Effector memory CD4-positive, alpha-beta T cell (primary cell): ENCODE measurements at regions not wholly inside any gene's neighbourhood (a gene's known extent, or its start where the extent isn't known, plus 50 kb on each side); places are given as distances from the start of the nearest gene placed in this dataset.

ENCODE experiments used
- DNase-seq, 3 donors: peaks; one replicate each; pipeline ENCODE4 v3.0.0-alpha.2; 2020
- H3K27ac ChIP-seq: 2 replicates; pipeline ENCODE4 v1.7.0; 2013; ENCODE audit warnings: mild to moderate bottlenecking, low read length, moderate library complexity; ENCODE audit not compliant: insufficient read depth, poor library complexity, severe bottlenecking
- H3K27me3 ChIP-seq: replicated peaks from 2 replicates; pipeline ENCODE4 v1.7.0; 2013; ENCODE audit warnings: mild to moderate bottlenecking, low read length; ENCODE audit not compliant: insufficient read depth, control insufficient read depth, poor library complexity, severe bottlenecking
- H3K36me3 ChIP-seq: 2 replicates; pipeline ENCODE4 v1.7.0; 2013; ENCODE audit warnings: mild to moderate bottlenecking, low read length, moderate library complexity; ENCODE audit not compliant: control insufficient read depth, insufficient read depth
- H3K4me1 ChIP-seq: 2 replicates; pipeline ENCODE4 v1.7.0; 2013; ENCODE audit warnings: low read length, mild to moderate bottlenecking; ENCODE audit not compliant: control insufficient read depth, insufficient read depth, poor library complexity, severe bottlenecking
- H3K4me3 ChIP-seq: 2 replicates; pipeline ENCODE4 v1.7.0; 2013; ENCODE audit warnings: low read length, low read depth, mild to moderate bottlenecking; ENCODE audit not compliant: insufficient read depth, poor library complexity, severe bottlenecking
- H3K9me3 ChIP-seq: 2 replicates; pipeline ENCODE4 v1.7.0; 2013; ENCODE audit warnings: mild to moderate bottlenecking, low read length, moderate library complexity; ENCODE audit not compliant: control insufficient read depth

GRCh38 chr13:40273253-40274025, 393.0 kb downstream of the FOXO1 start:
- DNase-seq: no peak
- Histone ChIP-seq H3K9me3 (no peaks in the 10 kb centered on the region), H3K4me1 (no peaks in the 10 kb centered on the region), H3K27me3 (no peaks in the 10 kb centered on the region), H3K36me3 (no peaks in the 10 kb centered on the region), H3K4me3 (no peak overlapping the region), H3K27ac (no peak overlapping the region)

DNA sequence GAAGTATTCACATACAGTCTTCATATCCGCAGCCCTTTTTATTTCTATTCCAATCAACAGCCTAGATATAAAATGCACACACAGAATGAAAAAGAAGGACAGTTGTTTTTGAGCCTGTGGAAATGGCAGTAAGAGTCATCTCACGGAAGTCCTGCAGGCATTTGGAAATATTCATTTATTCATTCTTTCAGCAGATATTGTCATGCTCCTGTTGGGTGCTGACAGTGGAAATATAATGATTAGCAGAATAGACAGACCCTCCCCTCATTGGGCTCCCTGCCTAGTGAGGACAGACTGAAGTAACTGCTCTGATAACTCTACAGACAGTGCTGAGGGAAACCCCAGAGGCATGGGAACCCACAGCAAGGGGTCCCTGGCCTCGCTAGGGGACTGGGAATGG, 392.3 kb downstream of the FOXO1 start:
- Histone ChIP-seq H3K27me3 (no peaks in the 10 kb centered on the region), H3K9me3 (no peaks in the 10 kb centered on the region), H3K4me1 (no peaks in the 10 kb centered on the region), H3K4me3 (no peak overlapping the region), H3K27ac (no peak overlapping the region), H3K36me3 (no peaks in the 10 kb centered on the region)
- DNase-seq: no peak

- no peaks in the 10 kb centered on the region for H3K9me3 ChIP-seq
- no peak overlapping the region for H3K27ac ChIP-seq
- H3K4me3 ChIP-seq: no peak overlapping the region
- H3K4me1 ChIP-seq: no peaks in the 10 kb centered on the region
- H3K36me3 ChIP-seq: no peaks in the 10 kb centered on the region
- H3K27me3 ChIP-seq: no peaks in the 10 kb centered on the region
- DNase-seq: no peak
These were observed 391.3 kb downstream of the FOXO1 start for GRCh38 chr13:40275155-40275554.

- H3K27me3 ChIP-seq: no peaks in the 10 kb centered on the region
- H3K9me3 ChIP-seq: no peaks in the 10 kb centered on the region
- no peaks in the 10 kb centered on the region for H3K36me3 ChIP-seq
- no peak overlapping the region for H3K4me3 ChIP-seq
- no peak for DNase-seq
- H3K4me1 ChIP-seq: no peaks in the 10 kb centered on the region
- no peak overlapping the region for H3K27ac ChIP-seq
These were observed 390.8 kb downstream of the FOXO1 start for GRCh38 chr13:40275636-40276035.

- no peak for DNase-seq
- Histone ChIP-seq H3K27ac (no peak overlapping the region), H3K4me1 (no peaks in the 10 kb centered on the region), H3K36me3 (no peaks in the 10 kb centered on the region), H3K4me3 (no peak overlapping the region), H3K9me3 (no peaks in the 10 kb centered on the region), H3K27me3 (no peaks in the 10 kb centered on the region)
These were observed 382.8 kb downstream of the FOXO1 start for GRCh38 chr13:40283666-40284065.

GRCh38 chr13:40285634-40286033, 380.8 kb downstream of the FOXO1 start:
- no peaks in the 10 kb centered on the region for H3K36me3 ChIP-seq
- DNase-seq: no peak
- H3K27me3 ChIP-seq: no peaks in the 10 kb centered on the region
- no peaks in the 10 kb centered on the region for H3K4me1 ChIP-seq
- no peak overlapping the region for H3K4me3 ChIP-seq
- H3K9me3 ChIP-seq: no peaks in the 10 kb centered on the region
- no peak overlapping the region for H3K27ac ChIP-seq

DNA sequence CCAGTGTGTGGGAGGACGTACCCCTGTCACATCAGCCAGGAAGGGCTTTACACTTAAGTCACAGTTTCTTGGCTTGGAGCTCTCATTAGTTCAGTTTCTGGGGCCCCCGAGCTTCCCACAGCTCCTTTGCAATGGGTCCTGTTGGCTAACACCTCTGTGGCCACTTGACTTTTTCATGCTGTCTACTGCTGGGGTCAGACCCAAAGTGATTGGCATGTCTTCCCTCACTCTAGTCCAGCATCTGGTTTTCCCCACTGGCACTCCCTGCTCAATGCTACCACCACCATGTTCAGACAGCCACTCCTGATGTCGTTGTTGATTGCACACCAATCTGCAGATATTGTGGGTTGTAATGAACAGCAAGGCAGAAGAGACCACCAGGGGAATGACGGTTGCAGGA, 379.0 kb downstream of the FOXO1 start:
- no peaks in the 10 kb centered on the region for H3K27me3 ChIP-seq
- no peaks in the 10 kb centered on the region for H3K9me3 ChIP-seq
- H3K4me1 ChIP-seq: no peaks in the 10 kb centered on the region
- no peak overlapping the region for H3K27ac ChIP-seq
- DNase-seq: no peak
- no peaks in the 10 kb centered on the region for H3K36me3 ChIP-seq
- no peak overlapping the region for H3K4me3 ChIP-seq

GRCh38 chr13:40288259-40288658, 378.2 kb downstream of the FOXO1 start:
- Histone ChIP-seq H3K36me3 (no peaks in the 10 kb centered on the region), H3K4me1 (no peaks in the 10 kb centered on the region), H3K4me3 (no peak overlapping the region), H3K27me3 (no peaks in the 10 kb centered on the region), H3K27ac (no peak overlapping the region), H3K9me3 (no peaks in the 10 kb centered on the region)
- DNase-seq: no peak

GRCh38 chr13:40290758-40291157, 375.7 kb downstream of the FOXO1 start:
- Histone ChIP-seq H3K4me1 (no peaks in the 10 kb centered on the region), H3K27me3 (no peaks in the 10 kb centered on the region), H3K4me3 (no peak overlapping the region), H3K9me3 (peaks cover 6% of the 10 kb centered on the region), H3K36me3 (no peaks in the 10 kb centered on the region), H3K27ac (no peak overlapping the region)
- DNase-seq: no peak

- no peak overlapping the region for H3K4me3 ChIP-seq
- H3K27ac ChIP-seq: no peak overlapping the region
- DNase-seq: no peak
- H3K36me3 ChIP-seq: no peaks in the 10 kb centered on the region
- H3K9me3 ChIP-seq: peaks cover 10% of the 10 kb centered on the region
- no peaks in the 10 kb centered on the region for H3K4me1 ChIP-seq
- no peaks in the 10 kb centered on the region for H3K27me3 ChIP-seq
These were observed 374.3 kb downstream of the FOXO1 start for GRCh38 chr13:40292108-40292507.
